ENCODE measurements at regions not wholly inside any gene's neighbourhood (a gene's known extent, or its start where the extent isn't known, plus 50 kb on each side); places are given as distances from the start of the nearest gene placed in this dataset.

- H3K4me1 ChIP-seq (ENCODE audit: control insufficient read depth in 2 of 2, insufficient read depth in 2 of 2, low read length in 2 of 2), result no peaks in the 10 kb centered on the region
- H3K27ac Mint-ChIP-seq, result no peak overlapping the region
- no peak overlapping the region for H2AFZ ChIP-seq (ENCODE audit: insufficient read depth, low read depth, low read length, poor library complexity, severe bottlenecking)
- TF ChIP-seq CTCF (IDR thresholded peaks at IDR 0.05) (no peak), EZH2 (IDR thresholded peaks at IDR 0.05; ENCODE audit: borderline replicate concordance, insufficient read depth, low read depth, low read length, poor library complexity, severe bottlenecking) (no peak)
- no peaks in the 10 kb centered on the region for H3K9me3 Mint-ChIP-seq (ENCODE audit: insufficient read depth)
- no peak overlapping the region for H3K4me2 ChIP-seq (replicated peaks; ENCODE audit: low read depth, low read length, poor library complexity, severe bottlenecking)
- no peaks in the 10 kb centered on the region for H3K27me3 Mint-ChIP-seq
- no peaks in the 10 kb centered on the region for H3K36me3 ChIP-seq (replicated peaks in 1 of 2; ENCODE audit: control extremely low read depth in 1 of 2, control insufficient read depth in 1 of 2, extremely low read depth in 1 of 2, insufficient read depth in 2 of 2, low read length in 1 of 2)
- peaks cover 0 to 4% (median 0%) of the 10 kb centered on the region in 3 donors for H3K9me3 ChIP-seq (ENCODE audit: control extremely low read depth in 1 of 3, control insufficient read depth in 2 of 3, insufficient read depth in 1 of 3, low read length in 2 of 3)
- no peaks in the 10 kb centered on the region for H3K4me1 Mint-ChIP-seq
- no CpG with 5 or more reads among the region's 1 CpG for WGBS (ENCODE audit: insufficient coverage)
- ChIA-PET POLR2A (no interaction called here), CTCF (no interaction called here)
- DNase-seq, result no peak
- no peak overlapping the region for H3K9ac ChIP-seq (ENCODE audit: low read length)
- H4K20me1 ChIP-seq (ENCODE audit: control insufficient read depth, insufficient read depth, low read length, poor library complexity, severe bottlenecking), result no peaks in the 10 kb centered on the region
- H3K27me3 ChIP-seq (replicated peaks in 1 of 4; ENCODE audit: control extremely low read depth in 1 of 4, control insufficient read depth in 3 of 4, insufficient read depth in 4 of 4, low read length in 3 of 4), result no peaks in the 10 kb centered on the region
- H3K79me2 ChIP-seq (ENCODE audit: control insufficient read depth, insufficient read depth, low read length), result no peaks in the 10 kb centered on the region
- H3K27ac ChIP-seq (ENCODE audit: low read length in 2 of 2), result no peak overlapping the region
- no peak overlapping the region for H3K4me3 Mint-ChIP-seq
- intact Hi-C loops (cut with micrococcal nuclease), result no loop called here
- ATAC-seq (ENCODE audit: low read depth), result no peak
- H3K4me3 ChIP-seq (ENCODE audit: control extremely low read depth in 1 of 5, extremely low read depth in 1 of 5, insufficient read depth in 1 of 5, low read depth in 2 of 5, low read length in 4 of 5), result no peak overlapping the region
Observed at GRCh38 chr2:139769633-139770032, 989.4 kb upstream of the NXPH2 start.

GRCh38 chr2:139763705-139764104 lies 983.5 kb upstream of the NXPH2 start:
- Mint-ChIP-seq H3K4me1 (no peaks in the 10 kb centered on the region), H3K27ac (no peak overlapping the region), H3K27me3 (no peaks in the 10 kb centered on the region), H3K9me3 (ENCODE audit: insufficient read depth) (no peaks in the 10 kb centered on the region), H3K4me3 (no peak overlapping the region)
- no peak for DNase-seq
- Histone ChIP-seq H2AFZ (ENCODE audit: insufficient read depth, low read depth, low read length, poor library complexity, severe bottlenecking) (no peak overlapping the region), H4K20me1 (ENCODE audit: control insufficient read depth, insufficient read depth, low read length, poor library complexity, severe bottlenecking) (no peaks in the 10 kb centered on the region), H3K4me3 (ENCODE audit: control extremely low read depth in 1 of 5, extremely low read depth in 1 of 5, insufficient read depth in 1 of 5, low read depth in 2 of 5, low read length in 4 of 5) (no peak overlapping the region), H3K27ac (ENCODE audit: low read length in 2 of 2) (no peak overlapping the region), H3K79me2 (ENCODE audit: control insufficient read depth, insufficient read depth, low read length) (no peaks in the 10 kb centered on the region), H3K36me3 (replicated peaks in 1 of 2; ENCODE audit: control extremely low read depth in 1 of 2, control insufficient read depth in 1 of 2, extremely low read depth in 1 of 2, insufficient read depth in 2 of 2, low read length in 1 of 2) (no peaks in the 10 kb centered on the region), H3K9me3 (ENCODE audit: control extremely low read depth in 1 of 3, control insufficient read depth in 2 of 3, insufficient read depth in 1 of 3, low read length in 2 of 3) (peaks cover 0 to 8% (median 0%) of the 10 kb centered on the region in 3 donors), H3K4me2 (replicated peaks; ENCODE audit: low read depth, low read length, poor library complexity, severe bottlenecking) (no peak overlapping the region), H3K9ac (ENCODE audit: low read length) (no peak overlapping the region), H3K27me3 (replicated peaks in 1 of 4; ENCODE audit: control extremely low read depth in 1 of 4, control insufficient read depth in 3 of 4, insufficient read depth in 4 of 4, low read length in 3 of 4) (no peaks in the 10 kb centered on the region), H3K4me1 (ENCODE audit: control insufficient read depth in 2 of 2, insufficient read depth in 2 of 2, low read length in 2 of 2) (no peaks in the 10 kb centered on the region)
- TF ChIP-seq CTCF (IDR thresholded peaks at IDR 0.05) (no peak), EZH2 (IDR thresholded peaks at IDR 0.05; ENCODE audit: borderline replicate concordance, insufficient read depth, low read depth, low read length, poor library complexity, severe bottlenecking) (no peak)
- ChIA-PET CTCF (no interaction called here), POLR2A (no interaction called here)
- ATAC-seq (ENCODE audit: low read depth), result no peak
- intact Hi-C loops (cut with micrococcal nuclease), result no loop called here

Data from B cell (primary cell).